Adipocyte (in vitro differentiated cells): ENCODE measurements at regions not wholly inside any gene's neighbourhood (a gene's known extent, or its start where the extent isn't known, plus 50 kb on each side); places are given as distances from the start of the nearest gene placed in this dataset.
A peak's percentile ranks its signal among the peaks of the same experiment; 100 is the strongest.

ENCODE experiments used
- DNase-seq: peaks from one replicate; pipeline ENCODE4 v3.0.0-alpha.2; 2015; ENCODE audit warnings: low read depth
- H3K27me3 ChIP-seq: replicated peaks from 2 replicates; pipeline ENCODE4 v1.7.0; 2013; ENCODE audit warnings: mild to moderate bottlenecking, low read length, moderate library complexity; ENCODE audit not compliant: control insufficient read depth, insufficient read depth
- H3K36me3 ChIP-seq: 2 replicates; pipeline ENCODE4 v1.7.0; 2013; ENCODE audit warnings: low read length, mild to moderate bottlenecking, moderate library complexity; ENCODE audit not compliant: control insufficient read depth, insufficient read depth, severe bottlenecking
- H3K4me1 ChIP-seq: 2 replicates; pipeline ENCODE4 v1.7.0; 2013; ENCODE audit warnings: mild to moderate bottlenecking, low read length, moderate library complexity; ENCODE audit not compliant: control insufficient read depth, insufficient read depth
- H3K4me3 ChIP-seq: 2 replicates; pipeline ENCODE4 v1.7.0; 2013; ENCODE audit warnings: mild to moderate bottlenecking, low read length, moderate library complexity
- H3K9ac ChIP-seq: 2 replicates; pipeline ENCODE4 v1.7.0; 2013; ENCODE audit warnings: mild to moderate bottlenecking, low read length, moderate library complexity
- H3K9me3 ChIP-seq: 2 replicates; pipeline ENCODE4 v1.7.0; 2013; ENCODE audit warnings: mild to moderate bottlenecking, low read length, moderate library complexity; ENCODE audit not compliant: control insufficient read depth

GRCh38 chr3:23644099-23644498 lies 161.7 kb upstream of the UBE2E1 start:
- Histone ChIP-seq H3K36me3 (no peaks in the 10 kb centered on the region), H3K4me1 (no peaks in the 10 kb centered on the region), H3K9me3 (no peaks in the 10 kb centered on the region), H3K27me3 (no peaks in the 10 kb centered on the region), H3K9ac (no peak overlapping the region), H3K4me3 (no peak overlapping the region)
- DNase-seq: no peak

- no peaks in the 10 kb centered on the region for H3K36me3 ChIP-seq
- no peaks in the 10 kb centered on the region for H3K4me1 ChIP-seq
- H3K9me3 ChIP-seq: no peaks in the 10 kb centered on the region
- DNase-seq: no peak
- H3K9ac ChIP-seq: no peak overlapping the region
- no peaks in the 10 kb centered on the region for H3K27me3 ChIP-seq
- no peak overlapping the region for H3K4me3 ChIP-seq
These were observed 161.1 kb upstream of the UBE2E1 start for GRCh38 chr3:23644676-23645075.

- Histone ChIP-seq H3K4me3 (no peak overlapping the region), H3K9ac (no peak overlapping the region), H3K4me1 (peaks cover 4% of the 10 kb centered on the region), H3K36me3 (no peaks in the 10 kb centered on the region), H3K27me3 (no peaks in the 10 kb centered on the region), H3K9me3 (no peaks in the 10 kb centered on the region)
- DNase-seq: no peak
These were observed 160.1 kb upstream of the UBE2E1 start for GRCh38 chr3:23645533-23646183.

- Histone ChIP-seq H3K4me1 (peaks cover 8% of the 10 kb centered on the region), H3K4me3 (no peak overlapping the region), H3K9ac (no peak overlapping the region), H3K36me3 (no peaks in the 10 kb centered on the region), H3K9me3 (no peaks in the 10 kb centered on the region), H3K27me3 (no peaks in the 10 kb centered on the region)
- DNase-seq: no peak
These were observed 159.4 kb upstream of the UBE2E1 start for GRCh38 chr3:23646184-23646920.

- Histone ChIP-seq H3K9ac (no peak overlapping the region), H3K4me1 (peaks cover 8% of the 10 kb centered on the region), H3K27me3 (no peaks in the 10 kb centered on the region), H3K9me3 (no peaks in the 10 kb centered on the region), H3K36me3 (no peaks in the 10 kb centered on the region), H3K4me3 (no peak overlapping the region)
- no peak for DNase-seq
These were observed 158.0 kb upstream of the UBE2E1 start for GRCh38 chr3:23647706-23648258.

- Histone ChIP-seq H3K36me3 (no peaks in the 10 kb centered on the region), H3K4me3 (no peak overlapping the region), H3K27me3 (no peaks in the 10 kb centered on the region), H3K9me3 (no peaks in the 10 kb centered on the region), H3K4me1 (peaks cover 8% of the 10 kb centered on the region), H3K9ac (no peak overlapping the region)
- DNase-seq: no peak
These were observed 157.3 kb upstream of the UBE2E1 start for GRCh38 chr3:23648326-23648995.

GRCh38 chr3:23648996-23649395 lies 156.8 kb upstream of the UBE2E1 start:
- Histone ChIP-seq H3K4me1 (peaks cover 8% of the 10 kb centered on the region), H3K9me3 (no peaks in the 10 kb centered on the region), H3K4me3 (no peak overlapping the region), H3K27me3 (no peaks in the 10 kb centered on the region), H3K9ac (no peak overlapping the region), H3K36me3 (no peaks in the 10 kb centered on the region)
- no peak for DNase-seq

- Histone ChIP-seq H3K27me3 (no peaks in the 10 kb centered on the region), H3K4me1 (peaks cover 8% of the 10 kb centered on the region), H3K36me3 (no peaks in the 10 kb centered on the region), H3K4me3 (no peak overlapping the region), H3K9ac (no peak overlapping the region), H3K9me3 (no peaks in the 10 kb centered on the region)
- no peak for DNase-seq
These were observed 156.3 kb upstream of the UBE2E1 start for GRCh38 chr3:23649448-23649847.

GRCh38 chr3:23650371-23651140 lies 155.2 kb upstream of the UBE2E1 start:
- no peaks in the 10 kb centered on the region for H3K36me3 ChIP-seq
- H3K4me1 ChIP-seq: peaks cover 8% of the 10 kb centered on the region
- peak; percentile 75 for DNase-seq
- no peaks in the 10 kb centered on the region for H3K27me3 ChIP-seq
- H3K9ac ChIP-seq: no peak overlapping the region
- peaks cover under 1% of the 10 kb centered on the region for H3K9me3 ChIP-seq
- H3K4me3 ChIP-seq: no peak overlapping the region

GRCh38 chr3:23653647-23654525 lies 151.9 kb upstream of the UBE2E1 start:
- H3K9ac ChIP-seq: no peak overlapping the region
- peaks cover 8% of the 10 kb centered on the region for H3K4me1 ChIP-seq
- H3K36me3 ChIP-seq: no peaks in the 10 kb centered on the region
- DNase-seq: no peak
- peaks cover 6% of the 10 kb centered on the region for H3K9me3 ChIP-seq
- no peaks in the 10 kb centered on the region for H3K27me3 ChIP-seq
- no peak overlapping the region for H3K4me3 ChIP-seq
